Liver (tissue), 6 donors: ENCODE measurements at regions not wholly inside any gene's neighbourhood (a gene's known extent, or its start where the extent isn't known, plus 50 kb on each side); places are given as distances from the start of the nearest gene placed in this dataset.
"Not testable (repeated sequence)": the region's sequence is repeated elsewhere in the genome, so short reads cannot be mapped to it uniquely, and the experiment has no call there.

ENCODE experiments used
- DNase-seq: peaks from one replicate; pipeline ENCODE4 v3.0.0-alpha.2; 2017; ENCODE audit warnings: low spot score
- H3K27ac ChIP-seq, 2 donors: one replicate each; pipeline ENCODE4 v1.7.0; 2013; ENCODE audit warnings: inconsistent platforms in 2 of 2, low read length in 2 of 2, control low read depth in 1 of 2, low read depth in 1 of 2, mild to moderate bottlenecking in 1 of 2
- H3K27me3 ChIP-seq, 4 donors: one replicate each; pipeline versions ENCODE4 v1.6.1 to v1.7.0; 2013; ENCODE audit warnings: low read length in 3 of 4, inconsistent platforms in 1 of 4, mild to moderate bottlenecking in 1 of 4, moderate library complexity in 1 of 4; ENCODE audit not compliant: control insufficient read depth in 4 of 4, insufficient read depth in 4 of 4
- H3K36me3 ChIP-seq, 4 donors: one replicate each; pipeline versions ENCODE4 v1.6.1 to v1.7.0; 2013; ENCODE audit warnings: low read length in 3 of 4, mild to moderate bottlenecking in 3 of 4, low read depth in 1 of 4, moderate library complexity in 1 of 4; ENCODE audit not compliant: control insufficient read depth in 4 of 4, insufficient read depth in 3 of 4
- H3K4me1 ChIP-seq, 4 donors: one replicate each; pipeline versions ENCODE4 v1.6.1 to v1.7.0; 2013; ENCODE audit warnings: low read length in 3 of 4, mild to moderate bottlenecking in 3 of 4, moderate library complexity in 1 of 4; ENCODE audit not compliant: control insufficient read depth in 4 of 4, insufficient read depth in 4 of 4
- H3K4me3 ChIP-seq, 3 donors: one replicate each; pipeline versions ENCODE4 v1.6.1 to v1.7.0; 2013; ENCODE audit warnings: low read length in 3 of 3, control low read depth in 1 of 3, low read depth in 1 of 3, mild to moderate bottlenecking in 1 of 3
- H3K9ac ChIP-seq, 2 donors: one replicate each; pipeline ENCODE4 v1.7.0; 2013; ENCODE audit warnings: low read length in 2 of 2, mild to moderate bottlenecking in 2 of 2, moderate library complexity in 2 of 2, control low read depth in 1 of 2, low read depth in 1 of 2
- H3K9me3 ChIP-seq, 4 donors: one replicate each; pipeline versions ENCODE4 v1.6.1 to v1.7.0; 2013; ENCODE audit warnings: low read length in 3 of 4; ENCODE audit not compliant: control insufficient read depth in 4 of 4
- WGBS: extraction: QIAGEN DNeasy Blood & Tissue Kit; methylation state at CpG from one replicate; pipeline ENCODE4 v1.1.7; 2013; 5-methylcytosine and 5-hydroxymethylcytosine counted together
- donor health status: healthy.
- donor health status: healthy.
- donor health status: healthy.

DNA sequence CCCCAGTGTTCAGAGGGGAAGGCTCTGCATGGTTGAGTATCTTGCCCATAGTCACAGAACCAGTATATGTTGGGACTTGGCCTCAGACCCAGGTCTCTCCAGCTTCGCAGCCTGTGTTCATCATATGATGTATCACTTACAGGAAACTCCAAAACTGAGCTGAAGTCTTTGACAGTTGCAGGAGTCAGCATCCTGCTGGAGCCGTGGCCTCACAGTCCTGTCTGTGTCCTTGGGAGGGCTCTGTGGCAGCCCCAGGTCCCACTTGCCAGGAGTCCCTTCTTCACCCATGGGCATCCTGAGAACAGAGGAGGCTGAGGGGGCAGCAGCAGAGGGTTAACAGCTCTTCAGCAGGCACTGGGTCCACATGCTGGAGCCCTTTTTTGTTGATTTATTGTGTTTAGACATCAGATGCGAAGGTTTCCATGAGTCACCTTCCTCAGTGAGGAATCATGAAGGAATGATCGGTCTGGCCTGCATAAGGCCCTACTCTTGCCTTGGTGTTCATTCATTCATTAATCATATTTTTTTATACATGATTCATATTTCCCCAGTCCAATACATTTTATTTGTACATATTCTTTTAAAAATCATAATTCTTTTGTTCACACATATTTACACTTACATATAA lies 176.3 kb upstream of the SPATA31A3 start:
- WGBS = 100% methylated on average over 2 of the region's 4 CpGs
- H3K9ac ChIP-seq, H3K4me1 ChIP-seq, DNase-seq, H3K27ac ChIP-seq, H3K4me3 ChIP-seq, H3K9me3 ChIP-seq, H3K36me3 ChIP-seq, H3K27me3 ChIP-seq: not testable (repeated sequence)

DNA sequence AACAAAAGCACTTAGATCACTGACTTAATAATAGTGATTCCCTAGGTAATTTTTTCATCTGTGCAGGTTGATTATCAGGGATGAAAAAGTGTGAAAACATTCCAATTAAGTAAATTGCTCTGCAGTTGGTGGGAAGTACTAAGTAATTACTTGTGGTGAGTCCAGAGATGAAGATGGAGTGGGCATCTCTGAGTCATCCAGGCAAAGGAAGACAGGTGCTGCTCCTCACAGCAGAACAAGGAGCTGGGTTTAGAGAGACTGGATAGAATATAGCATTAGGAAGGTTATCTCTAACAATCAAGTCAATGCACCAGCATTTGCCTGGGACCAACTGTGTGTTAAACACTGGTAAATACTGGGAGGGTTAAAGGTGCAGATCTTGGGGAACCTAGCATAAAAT lies 174.0 kb upstream of the SPATA31A3 start:
- DNase-seq, H3K4me3 ChIP-seq, H3K27me3 ChIP-seq, H3K9me3 ChIP-seq, H3K27ac ChIP-seq, H3K36me3 ChIP-seq, H3K9ac ChIP-seq, H3K4me1 ChIP-seq: not testable (repeated sequence)

DNA sequence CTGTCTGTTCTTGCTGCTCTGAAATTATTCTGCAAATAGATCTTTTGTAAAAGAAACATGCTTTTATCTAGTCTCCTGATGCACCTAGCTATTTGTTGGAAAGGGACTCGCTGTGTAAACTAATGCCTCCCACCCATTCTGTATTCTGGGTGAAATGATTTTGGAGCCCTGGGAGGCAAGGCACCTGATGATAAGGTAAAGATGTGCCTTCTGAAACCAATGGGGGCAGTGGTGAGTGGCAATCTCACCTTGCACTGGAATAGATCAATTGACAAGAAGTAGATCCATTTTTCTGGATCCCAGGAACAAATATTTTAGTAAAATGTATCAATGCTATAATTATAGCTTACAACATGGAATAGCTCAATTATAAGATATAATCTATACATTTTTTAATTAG lies 170.5 kb upstream of the SPATA31A3 start:
- WGBS = no CpG with 5 or more reads among the region's 1 CpG
- not testable (repeated sequence) for H3K27me3 ChIP-seq, H3K27ac ChIP-seq, H3K9ac ChIP-seq, H3K9me3 ChIP-seq, H3K4me1 ChIP-seq, H3K36me3 ChIP-seq, H3K4me3 ChIP-seq, DNase-seq

DNA sequence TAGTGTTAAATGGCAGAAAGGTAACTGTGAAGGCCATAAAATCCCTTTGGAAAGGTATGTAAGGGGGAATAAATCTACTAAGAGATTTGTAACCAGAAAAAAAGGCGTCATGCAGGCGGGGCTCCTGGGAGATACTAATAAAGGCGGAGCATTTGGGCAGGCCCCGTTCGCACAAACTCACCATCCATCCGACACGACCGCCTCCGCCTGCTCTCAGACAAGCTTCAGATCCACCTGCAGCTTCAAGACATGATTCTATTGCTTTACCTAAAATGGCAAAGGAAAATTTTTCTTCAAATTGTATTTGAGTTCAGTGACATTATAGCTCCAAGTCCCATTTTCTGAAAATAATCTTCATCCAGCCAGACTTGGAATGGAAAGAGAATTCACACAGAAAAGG lies 162.9 kb upstream of the SPATA31A3 start:
- not testable (repeated sequence) for DNase-seq, H3K9ac ChIP-seq, H3K27me3 ChIP-seq, H3K36me3 ChIP-seq, H3K27ac ChIP-seq, H3K9me3 ChIP-seq, H3K4me1 ChIP-seq, H3K4me3 ChIP-seq
- WGBS = 93% methylated on average over 8 of the region's 9 CpGs

DNA sequence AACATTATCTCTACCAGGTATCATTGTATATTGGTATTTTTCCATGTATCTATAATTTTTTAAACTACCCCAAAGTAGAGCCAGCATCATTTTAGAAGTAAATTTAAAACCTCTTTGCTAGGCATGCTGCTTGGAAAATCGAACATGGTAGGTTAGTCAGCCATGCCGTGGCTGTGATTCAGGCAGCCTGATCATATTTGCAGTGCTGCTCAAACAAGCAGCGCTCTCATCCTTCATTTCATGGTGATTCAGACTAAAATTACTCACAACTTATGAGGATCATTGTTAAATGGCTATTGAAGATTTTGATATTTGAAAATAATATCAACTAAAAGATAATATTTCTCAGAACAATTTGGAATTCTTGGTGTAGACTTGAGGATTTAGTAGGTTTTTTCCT lies 161.2 kb upstream of the SPATA31A3 start:
- not testable (repeated sequence) for H3K36me3 ChIP-seq, H3K4me1 ChIP-seq, H3K27me3 ChIP-seq, H3K27ac ChIP-seq, DNase-seq, H3K9ac ChIP-seq, H3K9me3 ChIP-seq, H3K4me3 ChIP-seq
- no CpG with 5 or more reads among the region's 3 CpGs for WGBS

DNA sequence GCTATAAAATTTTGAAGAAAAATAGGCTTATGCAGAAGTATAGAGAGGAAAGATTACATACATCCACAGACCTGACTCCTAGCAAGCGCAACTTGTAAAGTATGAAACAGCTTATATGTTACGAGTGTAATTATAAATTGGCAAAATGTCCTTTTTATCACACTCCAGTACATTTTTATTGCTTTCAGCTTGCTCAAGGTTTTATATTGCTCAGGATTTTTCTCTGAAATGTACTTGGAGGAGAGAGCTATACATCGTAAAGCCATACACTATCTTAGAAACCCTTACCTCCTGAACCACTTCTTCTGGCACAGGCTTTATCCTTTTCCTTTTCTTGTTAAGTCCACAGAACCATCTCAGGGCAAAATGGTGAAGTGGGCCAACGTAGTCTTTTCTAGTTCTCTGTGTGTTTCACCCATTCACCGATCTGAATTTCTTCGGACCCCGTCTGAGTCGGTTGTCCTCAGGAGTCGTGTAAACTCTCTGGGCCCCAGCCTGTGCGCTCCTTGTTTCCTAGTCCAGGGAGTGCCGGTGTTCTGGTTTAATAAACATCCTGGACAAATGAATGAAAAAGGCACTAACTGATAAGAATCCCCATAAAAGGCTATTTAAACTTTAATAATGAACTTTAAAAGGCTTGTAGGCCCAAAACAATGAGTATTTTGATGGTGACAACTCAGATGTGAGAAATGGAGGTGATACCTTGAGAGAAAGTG lies 150.2 kb upstream of the SPATA31A3 start:
- DNase-seq = not testable (repeated sequence)
- WGBS = 69% methylated on average over 8 of the region's 11 CpGs

DNA sequence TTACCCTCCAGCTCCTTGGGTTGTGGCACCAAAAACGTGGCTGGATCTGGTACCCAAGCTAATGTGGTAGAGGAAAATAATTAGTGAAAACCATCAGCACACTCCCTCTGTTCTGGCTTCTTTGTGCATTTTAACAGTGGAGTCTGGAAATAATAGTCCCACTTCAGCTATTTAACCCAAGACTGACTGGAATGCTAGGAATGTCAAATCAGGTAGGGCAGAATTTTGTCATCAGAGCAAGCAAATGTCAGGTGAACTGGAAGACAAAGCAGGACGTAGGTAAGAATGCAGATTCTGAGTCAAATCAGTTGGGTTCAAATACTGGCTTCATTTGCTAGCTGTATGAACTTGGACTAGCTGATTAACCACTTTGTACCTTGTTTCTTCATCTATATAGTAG lies 144.0 kb upstream of the SPATA31A3 start:
- H3K36me3 ChIP-seq, H3K27me3 ChIP-seq, H3K4me3 ChIP-seq, DNase-seq, H3K4me1 ChIP-seq, H3K9ac ChIP-seq, H3K9me3 ChIP-seq, H3K27ac ChIP-seq: not testable (repeated sequence)
- WGBS = no CpG with 5 or more reads among the region's 2 CpGs

More for the DNA sequence above, 150.2 kb upstream of the SPATA31A3 start:
- H3K36me3 ChIP-seq, H3K9me3 ChIP-seq, H3K4me3 ChIP-seq, H3K27ac ChIP-seq, H3K9ac ChIP-seq, H3K27me3 ChIP-seq, H3K4me1 ChIP-seq: not testable (repeated sequence)

DNA sequence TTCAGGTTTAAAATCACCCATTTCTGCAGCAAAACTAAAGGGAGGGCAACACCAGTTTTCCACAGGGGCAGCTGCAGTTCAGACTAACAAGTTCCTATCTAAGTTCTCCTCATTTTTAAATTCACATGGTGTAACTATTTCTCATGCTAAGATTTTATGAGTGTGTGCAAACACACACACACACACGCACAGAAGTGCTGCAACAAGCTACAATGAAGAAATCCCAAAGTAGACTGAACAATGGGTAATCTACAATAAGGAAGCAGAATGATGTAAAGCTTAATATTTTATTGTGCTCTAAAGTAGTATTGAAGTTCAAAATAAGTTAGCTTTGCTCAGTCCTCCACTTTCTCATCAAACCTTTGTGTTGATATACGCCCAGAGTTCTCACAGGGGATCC lies 140.8 kb upstream of the SPATA31A3 start:
- 79% methylated on average over 1 of the region's 2 CpGs for WGBS
- H3K36me3 ChIP-seq, H3K27me3 ChIP-seq, H3K9me3 ChIP-seq, H3K4me3 ChIP-seq, H3K4me1 ChIP-seq, H3K27ac ChIP-seq, H3K9ac ChIP-seq, DNase-seq: not testable (repeated sequence)
